HepG2 (cell line): ENCODE measurements at regions not wholly inside any gene's neighbourhood (a gene's known extent, or its start where the extent isn't known, plus 50 kb on each side); places are given as distances from the start of the nearest gene placed in this dataset.

ENCODE experiments used
- ATAC-seq: fragments of 200-7000 bp; cut with Tn5 transposase; 3 replicates; pipeline ENCODE4 v1.9.1; 2020; ENCODE audit warnings: mild to moderate bottlenecking, moderate library complexity
- BruUV-seq: library from RNA; stranded (reverse); fragments of 400-500 nt; replicated peaks from 2 replicates; lab custom pipeline; 2021; lab: Mats Ljungman, UMichigan
- CTCF ChIA-PET: fragments of 300-600 bp; formaldehyde crosslinking; extraction: SDS; loops from one replicate; lab custom pipeline; 2021; ENCODE audit warnings: low total read pairs, inconsistent platforms, low intra/inter-chr PET ratio; lab: Yijun Ruan, JAX
- POLR2A ChIA-PET: fragments of 350-600 bp; sonication (Branson Sonifier 250); formaldehyde crosslinking; loops from one replicate; lab custom pipeline; 2020; ENCODE audit warnings: antibody characterized with exemption, inconsistent platforms; lab: Yijun Ruan, JAX
- DNase-seq: peaks from one replicate; pipeline ENCODE4 v3.0.0-alpha.2; 2015; ENCODE audit warnings: low spot score
- FAIRE-seq: peaks from 3 replicates; lab custom pipeline; 2011; peaks lifted over from hg19 to GRCh38; lab: Jason Lieb, UNC
- H2AFZ ChIP-seq: one replicate; pipeline ENCODE4 v1.6.1; 2011; ENCODE audit warnings: low read length, inconsistent platforms
- H3K27ac ChIP-seq: fragments of 300-600 bp; 3 replicates; pipeline ENCODE4 v1.8.0; 2011; ENCODE audit warnings: mixed run types, mild to moderate bottlenecking, mixed read lengths, low read length, inconsistent platforms; ENCODE audit not compliant: insufficient read depth; ENCODE audit errors: extremely low read length
- H3K27me3 ChIP-seq, 2 experiments: fragments of 200-600 bp in 1 of 2; 2 replicates in 1 of 2; 3 replicates in 1 of 2; pipeline versions ENCODE4 v1.6.0 to v1.8.0; 2011; ENCODE audit warnings: low read length in 2 of 2, mild to moderate bottlenecking in 2 of 2, moderate library complexity in 2 of 2, inconsistent platforms in 1 of 2; ENCODE audit not compliant: insufficient read depth in 2 of 2, control insufficient read depth in 1 of 2
- H3K36me3 ChIP-seq, 2 experiments: fragments of 200-600 bp in 1 of 2; replicated peaks in 1 of 2; 2 replicates in 1 of 2; 3 replicates in 1 of 2; pipeline versions ENCODE4 v1.5.1 to v1.8.0; 2011; ENCODE audit warnings: low read length in 2 of 2, inconsistent platforms in 1 of 2; ENCODE audit not compliant: insufficient read depth in 2 of 2, control insufficient read depth in 1 of 2
- H3K4me1 ChIP-seq: 2 replicates; pipeline ENCODE4 v1.5.1; 2012; ENCODE audit warnings: low read length, inconsistent platforms; ENCODE audit not compliant: insufficient read depth
- H3K4me2 ChIP-seq: 2 replicates; pipeline ENCODE4 v1.6.0; 2011; ENCODE audit warnings: low read depth, low read length, inconsistent platforms
- H3K4me3 ChIP-seq, 3 experiments: fragments of 200-600 bp in 1 of 3; sonication (generic), shearing (Covaris generic) in 1 of 3; replicated peaks in 1 of 3; 2 replicates each; pipeline ENCODE4 v1.5.1; 2011 to 2016; ENCODE audit warnings: low read length in 3 of 3, inconsistent platforms in 2 of 3, low read depth in 2 of 3, mild to moderate bottlenecking in 2 of 3, control low read depth in 1 of 3, mixed read lengths in 1 of 3; ENCODE audit not compliant: insufficient read depth in 1 of 3
- H3K79me2 ChIP-seq: one replicate; pipeline ENCODE4 v1.6.1; 2011; ENCODE audit warnings: low read length, inconsistent platforms; ENCODE audit not compliant: insufficient read depth
- H3K9ac ChIP-seq: 2 replicates; pipeline ENCODE4 v1.6.0; 2011; ENCODE audit warnings: mild to moderate bottlenecking, low read depth, low read length, inconsistent platforms; ENCODE audit not compliant: insufficient read depth
- H3K9me3 ChIP-seq: 2 replicates; pipeline ENCODE4 v1.5.1; 2012; ENCODE audit warnings: mild to moderate bottlenecking, low read length
- H4K20me1 ChIP-seq: 2 replicates; pipeline ENCODE4 v1.6.0; 2011; ENCODE audit warnings: inconsistent platforms, mild to moderate bottlenecking, low read length, moderate library complexity; ENCODE audit not compliant: insufficient read depth
- ATF7 ChIP-seq, 2 experiments: fragments of 450-650 bp in 1 of 2; sonication (generic) in 1 of 2; formaldehyde crosslinking in 1 of 2; IDR thresholded peaks; 2 replicates each; pipeline versions ENCODE4 v1.4.0 to v1.6.1; 2016 to 2020; ENCODE audit warnings: antibody characterized with exemption in 1 of 2, mild to moderate bottlenecking in 1 of 2, missing genetic modification reagents in 1 of 2
- CHD2 ChIP-seq: IDR thresholded peaks from 2 replicates; pipeline ENCODE4 v1.6.1; 2011; ENCODE audit warnings: low read depth, low read length, improper control_type of control experiment
- FOXA1 ChIP-seq, 2 experiments: fragments of 450-650 bp in 1 of 2; sonication (generic) in 1 of 2; formaldehyde crosslinking in 1 of 2; IDR thresholded peaks; 2 replicates each; pipeline versions ENCODE4 v1.4.0 to v1.6.1; 2016 to 2020; ENCODE audit warnings: missing genetic modification reagents in 1 of 2
- FOXK1 ChIP-seq: sonication (generic); formaldehyde crosslinking; IDR thresholded peaks from 2 replicates; pipeline ENCODE4 v1.4.0; 2020; ENCODE audit warnings: low read depth, missing genetic modification reagents, borderline replicate concordance
- NFAT5 ChIP-seq: sonication (generic); formaldehyde crosslinking; IDR thresholded peaks from 2 replicates; pipeline ENCODE4 v1.4.0; 2020; ENCODE audit warnings: missing genetic modification reagents
- PAXIP1 ChIP-seq: sonication (generic); formaldehyde crosslinking; conservative IDR thresholded peaks from 2 replicates; pipeline ENCODE4 v1.4.0; 2020; ENCODE audit warnings: mild to moderate bottlenecking, missing genetic modification reagents, moderate library complexity
- SMAD3 ChIP-seq: sonication (generic); formaldehyde crosslinking; IDR thresholded peaks from 2 replicates; pipeline ENCODE4 v1.4.0; 2020; ENCODE audit warnings: missing genetic modification reagents
- ZBTB42 ChIP-seq: sonication (generic); formaldehyde crosslinking; IDR thresholded peaks from 2 replicates; pipeline ENCODE4 v1.5.0; 2020; ENCODE audit warnings: mild to moderate bottlenecking, missing genetic modification reagents
- ZMAT3 ChIP-seq: sonication (generic); formaldehyde crosslinking; conservative IDR thresholded peaks from 2 replicates; pipeline ENCODE4 v1.7.0; 2021; ENCODE audit warnings: missing genetic modification reagents
- ZMYM2 ChIP-seq: sonication (generic); formaldehyde crosslinking; IDR thresholded peaks from 2 replicates; pipeline ENCODE4 v1.8.0; 2022; ENCODE audit warnings: mild to moderate bottlenecking, missing genetic modification reagents
- ZNF430 ChIP-seq: sonication (generic); formaldehyde crosslinking; IDR thresholded peaks from 2 replicates; pipeline ENCODE4 v1.9.0; 2021; ENCODE audit warnings: mild to moderate bottlenecking, missing genetic modification reagents
- ZNF652 ChIP-seq: IDR thresholded peaks from 2 replicates; pipeline ENCODE4 v1.6.1; 2016; ENCODE audit warnings: low read depth, borderline replicate concordance
- ZNF746 ChIP-seq: sonication (generic); formaldehyde crosslinking; IDR thresholded peaks from 2 replicates; pipeline ENCODE4 v1.8.0; 2022; ENCODE audit warnings: mild to moderate bottlenecking, missing genetic modification reagents
- ZSCAN5A ChIP-seq: sonication (generic); formaldehyde crosslinking; IDR thresholded peaks from 2 replicates; pipeline ENCODE4 v1.8.0; 2022; ENCODE audit warnings: mild to moderate bottlenecking, missing genetic modification reagents, borderline replicate concordance
- WGBS: methylation state at CpG from one replicate; pipeline ENCODE4 v1.1.6; 2017; ENCODE audit warnings: low lambda C conversion rate; 5-methylcytosine and 5-hydroxymethylcytosine counted together
- in situ Hi-C: cut with HindIII; loops from 2 replicates; pipeline ENCODE4 v1.10.0; 2017; ENCODE audit warnings: low pct_unique_long_range_greater_than_20kb; ENCODE audit not compliant: extremely low pct_ligation_motif_present
- intact Hi-C: fragments of 100-400 bp; cut with micrococcal nuclease; formaldehyde crosslinking; loops from one replicate; pipeline ENCODE4 v1.10.0; 2022; ENCODE audit not compliant: unreplicated experiment

- H3K4me1 ChIP-seq: no peaks in the 10 kb centered on the region
- no peak overlapping the region for H3K4me2 ChIP-seq
- no peak overlapping the region for H3K9ac ChIP-seq
- H4K20me1 ChIP-seq: no peaks in the 10 kb centered on the region
- CTCF ChIA-PET: no interaction called here
- H3K27ac ChIP-seq: no peak overlapping the region
- intact Hi-C loops (no loop called here), in situ Hi-C loops (no loop called here)
- H3K4me3 ChIP-seq: no peak overlapping the region
- no peaks in the 10 kb centered on the region for H3K36me3 ChIP-seq
- WGBS: 7% methylated on average over 3 of the region's 3 CpGs
- no TSS peak for BruUV-seq
- no peak overlapping the region for H2AFZ ChIP-seq
- DNase-seq (no peak), ATAC-seq (no peak), FAIRE-seq (no peak)
- no peaks in the 10 kb centered on the region for H3K79me2 ChIP-seq
- POLR2A ChIA-PET: no interaction called here
- no peaks in the 10 kb centered on the region for H3K9me3 ChIP-seq
- H3K27me3 ChIP-seq: no peaks in the 10 kb centered on the region
- TF ChIP-seq FOXK1 (CRISPR knock-in tag): no peak
- TF ChIP-seq ZNF430: no peak
- no peak for TF ChIP-seq ZMYM2 (CRISPR knock-in tag)
- TF ChIP-seq ZNF746 (CRISPR knock-in tag): no peak
- no peak for TF ChIP-seq SMAD3 (CRISPR knock-in tag)
- TF ChIP-seq ATF7 (IDR thresholded peaks at IDR 0.05): no peak
- no peak for TF ChIP-seq ATF7 (CRISPR knock-in tag; IDR thresholded peaks at IDR 0.05)
- no peak for TF ChIP-seq ZBTB42 (CRISPR knock-in tag)
- no peak for TF ChIP-seq NFAT5
- no peak for TF ChIP-seq ZSCAN5A (CRISPR knock-in tag)
- TF ChIP-seq FOXA1 (IDR thresholded peaks at IDR 0.05): no peak
- no peak for TF ChIP-seq FOXA1 (CRISPR knock-in tag; IDR thresholded peaks at IDR 0.05)
- no peak for TF ChIP-seq ZNF652 (CRISPR knock-in tag)
- no peak for TF ChIP-seq PAXIP1
- no peak for TF ChIP-seq CHD2
- no peak for TF ChIP-seq ZMAT3
These were observed 1807.8 kb downstream of the BRINP3 start for GRCh38 chr1:188669728-188670382.
